Mesothelial cell of epicardium (in vitro differentiated cells): ENCODE measurements at regions not wholly inside any gene's neighbourhood (a gene's known extent, or its start where the extent isn't known, plus 50 kb on each side); places are given as distances from the start of the nearest gene placed in this dataset.

ENCODE experiments used
- DNase-seq, 2 experiments: peaks; one replicate each; pipeline ENCODE4 v3.0.0; 2021; ENCODE audit warnings: low spot score in 2 of 2; ENCODE audit not compliant: unreplicated experiment in 2 of 2
- H3K27ac Mint-ChIP-seq: 2 replicates; pipeline ENCODE4 v1.8.0; 2021; ENCODE audit warnings: mixed read lengths
- H3K27me3 Mint-ChIP-seq: 2 replicates; pipeline ENCODE4 v1.8.0; 2021; ENCODE audit warnings: low read depth, mixed read lengths
- H3K36me3 Mint-ChIP-seq: 2 replicates; pipeline ENCODE4 v1.8.0; 2021; ENCODE audit warnings: mixed read lengths
- H3K4me1 Mint-ChIP-seq: 2 replicates; pipeline ENCODE4 v1.8.0; 2021; ENCODE audit warnings: mixed read lengths
- H3K4me3 Mint-ChIP-seq: 2 replicates; pipeline ENCODE4 v1.8.0; 2021; ENCODE audit warnings: mild to moderate bottlenecking, moderate library complexity, mixed read lengths
- H3K9me3 Mint-ChIP-seq: 2 replicates; pipeline ENCODE4 v1.8.0; 2021; ENCODE audit warnings: mixed read lengths
- TF ChIP-seq, protein P1 (sequence below): fragments of 200-600 bp; sonication (generic); IDR thresholded peaks from one replicate; pipeline ENCODE4 v1.5.0; 2021; ENCODE audit warnings: antibody characterized with exemption; ENCODE audit not compliant: unreplicated experiment

DNA sequence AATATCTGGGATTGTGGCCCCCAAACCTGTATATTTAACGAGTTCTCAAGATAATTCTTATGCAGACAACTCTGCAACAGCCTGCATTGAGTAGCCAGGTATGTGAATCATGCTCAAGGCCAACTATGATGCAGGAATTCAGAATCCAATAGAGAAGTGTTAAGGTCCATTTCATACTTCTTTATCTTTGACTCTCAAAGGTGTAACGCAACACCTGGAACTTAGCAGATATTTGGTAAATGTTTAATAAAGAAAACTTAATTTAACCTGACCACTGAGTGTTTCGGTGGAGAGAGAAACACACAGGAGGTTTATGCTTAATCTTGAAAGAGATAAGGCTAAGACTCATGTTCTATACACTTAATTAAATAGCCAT lies 156.5 kb upstream of the PLEKHG7 start:
- no peak for DNase-seq
- Mint-ChIP-seq H3K27ac (no peak overlapping the region), H3K4me3 (no peak overlapping the region), H3K36me3 (peaks cover 4% of the 10 kb centered on the region), H3K9me3 (peaks cover 8% of the 10 kb centered on the region), H3K4me1 (peaks cover 34% of the 10 kb centered on the region), H3K27me3 (no peaks in the 10 kb centered on the region)
- TF ChIP-seq, protein P1, sequence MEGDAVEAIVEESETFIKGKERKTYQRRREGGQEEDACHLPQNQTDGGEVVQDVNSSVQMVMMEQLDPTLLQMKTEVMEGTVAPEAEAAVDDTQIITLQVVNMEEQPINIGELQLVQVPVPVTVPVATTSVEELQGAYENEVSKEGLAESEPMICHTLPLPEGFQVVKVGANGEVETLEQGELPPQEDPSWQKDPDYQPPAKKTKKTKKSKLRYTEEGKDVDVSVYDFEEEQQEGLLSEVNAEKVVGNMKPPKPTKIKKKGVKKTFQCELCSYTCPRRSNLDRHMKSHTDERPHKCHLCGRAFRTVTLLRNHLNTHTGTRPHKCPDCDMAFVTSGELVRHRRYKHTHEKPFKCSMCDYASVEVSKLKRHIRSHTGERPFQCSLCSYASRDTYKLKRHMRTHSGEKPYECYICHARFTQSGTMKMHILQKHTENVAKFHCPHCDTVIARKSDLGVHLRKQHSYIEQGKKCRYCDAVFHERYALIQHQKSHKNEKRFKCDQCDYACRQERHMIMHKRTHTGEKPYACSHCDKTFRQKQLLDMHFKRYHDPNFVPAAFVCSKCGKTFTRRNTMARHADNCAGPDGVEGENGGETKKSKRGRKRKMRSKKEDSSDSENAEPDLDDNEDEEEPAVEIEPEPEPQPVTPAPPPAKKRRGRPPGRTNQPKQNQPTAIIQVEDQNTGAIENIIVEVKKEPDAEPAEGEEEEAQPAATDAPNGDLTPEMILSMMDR = no peak

DNA sequence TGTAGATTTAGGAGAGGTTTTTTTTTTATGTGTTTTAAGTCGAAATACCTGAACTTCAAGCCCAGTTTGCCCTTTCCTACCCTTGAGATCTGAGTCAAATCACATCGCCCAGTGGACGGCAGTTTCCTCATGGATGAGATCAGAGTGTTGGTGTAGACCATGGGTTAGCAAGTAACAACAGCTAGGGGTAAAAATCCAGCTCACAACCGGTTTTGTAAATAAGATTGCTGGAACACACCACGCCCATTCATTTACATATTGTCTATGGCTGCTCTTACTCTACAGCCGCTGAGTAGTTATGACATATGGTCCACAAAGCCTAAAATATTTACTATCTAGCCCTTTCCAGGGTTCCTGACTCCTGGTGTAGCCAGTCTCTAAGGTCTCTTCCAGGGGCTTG lies 158.5 kb upstream of the PLEKHG7 start:
- peak overlapping the region; percentile 93 for H3K27ac Mint-ChIP-seq

DNA sequence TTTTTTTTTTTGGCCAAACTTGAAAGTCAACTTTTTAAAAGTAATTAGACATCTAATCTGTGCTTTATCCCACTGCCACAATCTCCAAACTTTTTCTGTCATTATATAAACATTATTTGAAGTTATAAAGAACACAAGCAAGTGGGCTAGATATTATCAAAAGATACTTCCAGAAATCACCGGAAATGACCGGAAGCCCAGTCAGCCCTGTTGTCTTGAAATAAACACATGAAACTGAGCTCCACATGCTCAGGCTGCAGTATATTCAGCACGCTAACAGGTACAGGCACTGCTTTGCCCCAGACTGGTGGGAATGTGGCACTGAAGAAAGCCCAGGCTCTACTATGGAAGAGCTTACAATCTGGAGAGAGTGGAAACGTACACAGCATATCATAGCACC lies 158.9 kb upstream of the PLEKHG7 start:
- Mint-ChIP-seq H3K36me3 (peaks cover 2% of the 10 kb centered on the region), H3K27me3 (no peaks in the 10 kb centered on the region), H3K9me3 (peaks cover 6% of the 10 kb centered on the region), H3K27ac (peak overlapping the region; percentile 93), H3K4me3 (no peak overlapping the region), H3K4me1 (peaks cover 55% of the 10 kb centered on the region)
- no peak for DNase-seq
- TF ChIP-seq, protein P1 = no peak

More for the DNA sequence above, 158.5 kb upstream of the PLEKHG7 start:
- Mint-ChIP-seq H3K9me3 (peaks cover 8% of the 10 kb centered on the region), H3K36me3 (peaks cover 4% of the 10 kb centered on the region), H3K4me3 (no peak overlapping the region), H3K27me3 (no peaks in the 10 kb centered on the region), H3K4me1 (peaks cover 50% of the 10 kb centered on the region)
- no peak for DNase-seq
- TF ChIP-seq, protein P1 = no peak

DNA sequence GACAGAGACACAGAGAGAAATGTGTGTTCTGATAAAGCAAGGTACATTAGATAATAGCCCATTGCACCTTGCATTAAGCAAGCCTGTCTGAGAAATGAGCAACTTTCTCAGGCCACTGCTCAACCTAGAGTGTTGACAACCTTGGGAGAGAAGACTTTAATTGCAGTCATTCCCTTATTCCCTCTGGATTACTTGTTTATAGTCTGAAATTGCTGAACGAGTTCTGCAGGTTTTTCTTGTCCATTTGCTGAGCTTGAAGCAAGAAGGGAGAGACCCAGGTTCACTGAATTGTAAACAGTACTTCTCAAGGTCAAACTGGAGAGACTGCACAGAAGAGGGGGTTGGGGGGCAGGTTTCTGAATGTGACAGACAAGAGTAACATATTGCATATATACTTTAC lies 159.4 kb upstream of the PLEKHG7 start:
- H3K4me3 Mint-ChIP-seq = no peak overlapping the region

DNA sequence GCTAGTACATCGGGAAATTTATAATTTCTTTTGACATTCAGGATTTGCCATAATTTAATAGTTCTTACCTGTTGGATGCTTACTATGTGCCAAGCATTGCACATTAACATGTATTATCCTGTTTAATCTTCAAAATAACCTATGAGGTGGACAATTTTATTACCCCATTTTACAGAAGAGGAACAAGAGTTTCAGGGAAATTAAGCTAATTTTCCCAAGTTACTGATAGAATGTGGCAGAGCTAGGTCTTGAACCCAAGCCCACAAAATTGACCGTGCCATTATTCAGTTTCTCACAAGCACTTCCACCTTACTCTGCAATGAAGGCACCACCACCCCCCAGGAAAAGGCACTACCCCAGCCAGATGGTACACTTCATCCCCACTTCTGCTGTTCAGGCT lies 161.1 kb upstream of the PLEKHG7 start:
- peaks cover 3% of the 10 kb centered on the region for H3K9me3 Mint-ChIP-seq
- no peak overlapping the region for H3K4me3 Mint-ChIP-seq
- H3K27ac Mint-ChIP-seq = no peak overlapping the region
- DNase-seq = no peak
- no peaks in the 10 kb centered on the region for H3K36me3 Mint-ChIP-seq
- TF ChIP-seq, protein P1 = no peak
- H3K27me3 Mint-ChIP-seq = no peaks in the 10 kb centered on the region
- peaks cover 60% of the 10 kb centered on the region for H3K4me1 Mint-ChIP-seq

More for the DNA sequence above, 159.4 kb upstream of the PLEKHG7 start:
- Mint-ChIP-seq H3K27ac (peak overlapping the region; percentile 93), H3K9me3 (peaks cover 3% of the 10 kb centered on the region), H3K4me1 (peaks cover 58% of the 10 kb centered on the region), H3K36me3 (no peaks in the 10 kb centered on the region), H3K27me3 (no peaks in the 10 kb centered on the region)
- TF ChIP-seq, protein P1 = no peak
- DNase-seq = no peak
